ENCODE measurements at regions not wholly inside any gene's neighbourhood (a gene's known extent, or its start where the extent isn't known, plus 50 kb on each side); places are given as distances from the start of the nearest gene placed in this dataset.
A peak's percentile ranks its signal among the peaks of the same experiment; 100 is the strongest.
"Not testable (repeated sequence)": the region's sequence is repeated elsewhere in the genome, so short reads cannot be mapped to it uniquely, and the experiment has no call there.

DNA sequence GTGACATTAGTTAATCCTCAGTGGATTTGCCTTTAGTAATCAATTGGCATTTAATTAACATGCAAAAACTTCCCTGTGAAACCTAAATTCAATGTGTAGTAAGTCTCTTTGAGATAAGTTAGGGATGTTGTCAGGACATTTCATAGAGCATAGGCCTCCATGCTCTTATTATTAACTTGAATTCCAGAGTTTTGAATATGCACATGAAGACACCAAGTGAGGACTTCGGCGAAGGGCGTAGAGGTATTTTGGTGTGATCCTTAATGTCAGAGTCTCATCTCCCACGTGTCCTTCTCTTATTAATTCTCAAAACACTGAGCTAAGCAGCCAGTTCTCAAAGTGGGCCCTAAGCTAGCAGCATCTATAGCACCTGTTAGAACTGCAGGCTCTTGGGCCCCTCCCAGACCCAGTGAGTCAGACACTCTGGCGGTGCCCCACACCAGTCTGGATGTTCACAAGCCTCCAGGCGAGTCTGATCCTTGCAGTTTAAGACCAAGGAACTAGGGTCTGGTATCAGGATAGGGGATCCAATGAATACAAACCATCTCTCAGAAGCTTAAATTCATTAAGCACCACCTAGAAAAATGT lies 292.1 kb downstream of the QKI start:
- DNase-seq = peak; percentile 3
- Histone ChIP-seq H3K27me3 (ENCODE audit: control insufficient read depth, insufficient read depth, low read length) (no peaks in the 10 kb centered on the region), H3K36me3 (replicated peaks; ENCODE audit: control insufficient read depth, insufficient read depth, low read length) (no peaks in the 10 kb centered on the region), H3K4me3 (ENCODE audit: insufficient read depth, low read depth, low read length) (no peak overlapping the region)

GRCh38 chr6:163705923-163706322 lies 291.4 kb downstream of the QKI start:
- no peaks in the 10 kb centered on the region for H3K36me3 ChIP-seq (replicated peaks; ENCODE audit: control insufficient read depth, insufficient read depth, low read length)
- DNase-seq = no peak
- H3K27me3 ChIP-seq (ENCODE audit: control insufficient read depth, insufficient read depth, low read length) = no peaks in the 10 kb centered on the region
- H3K4me3 ChIP-seq (ENCODE audit: insufficient read depth, low read depth, low read length) = no peak overlapping the region

DNA sequence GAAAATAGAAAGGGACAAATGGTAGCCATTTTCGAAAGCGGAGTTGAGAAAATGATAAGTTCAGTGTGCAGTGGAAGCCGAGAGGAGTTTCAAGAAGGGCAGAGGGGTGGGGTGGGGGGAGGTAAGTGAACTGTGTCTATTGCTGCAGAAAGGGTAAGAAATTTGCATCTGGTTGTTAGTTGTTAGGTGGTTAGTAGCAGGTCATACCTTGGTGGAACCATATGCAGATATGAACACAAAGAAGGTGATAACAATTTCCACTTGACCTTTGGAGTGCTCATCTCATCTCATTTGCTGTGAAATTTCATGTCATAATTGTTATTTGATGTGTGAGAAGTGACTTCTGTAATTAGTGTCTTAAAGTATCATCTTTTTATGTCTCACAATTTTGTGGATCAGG lies 288.2 kb downstream of the QKI start:
- no peak overlapping the region for H3K4me3 ChIP-seq (ENCODE audit: insufficient read depth, low read depth, low read length)
- no peaks in the 10 kb centered on the region for H3K36me3 ChIP-seq (replicated peaks; ENCODE audit: control insufficient read depth, insufficient read depth, low read length)
- no peak for DNase-seq
- H3K27me3 ChIP-seq (ENCODE audit: control insufficient read depth, insufficient read depth, low read length) = no peaks in the 10 kb centered on the region

- H3K36me3 ChIP-seq (replicated peaks; ENCODE audit: control insufficient read depth, insufficient read depth, low read length) = no peaks in the 10 kb centered on the region
- no peak overlapping the region for H3K4me3 ChIP-seq (ENCODE audit: insufficient read depth, low read depth, low read length)
- DNase-seq = no peak
- H3K27me3 ChIP-seq (ENCODE audit: control insufficient read depth, insufficient read depth, low read length) = no peaks in the 10 kb centered on the region
These were observed 287.2 kb downstream of the QKI start for GRCh38 chr6:163701762-163702161.

DNA sequence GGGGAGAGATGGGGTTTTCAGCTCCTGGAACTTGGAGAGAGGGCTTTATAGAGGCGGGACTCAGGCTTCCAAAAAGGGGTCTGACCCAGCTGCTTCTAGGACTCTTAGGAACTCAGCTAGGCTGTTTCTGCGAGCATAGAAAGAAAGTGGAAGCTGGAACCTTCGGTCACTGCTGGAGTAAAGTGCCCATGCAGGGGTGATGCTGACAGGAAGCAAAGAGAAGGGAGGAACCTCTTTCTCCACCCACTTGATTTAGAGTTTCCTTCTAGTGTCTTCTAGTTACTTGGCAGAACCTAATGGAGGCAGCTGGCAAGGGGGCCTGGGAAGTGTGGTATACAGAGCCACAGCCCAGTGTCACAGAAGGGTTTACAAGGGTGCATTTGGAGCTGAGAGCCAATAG lies 283.6 kb downstream of the QKI start:
- Histone ChIP-seq H3K36me3 (replicated peaks; ENCODE audit: control insufficient read depth, insufficient read depth, low read length) (no peaks in the 10 kb centered on the region), H3K27me3 (ENCODE audit: control insufficient read depth, insufficient read depth, low read length) (no peaks in the 10 kb centered on the region), H3K4me3 (ENCODE audit: insufficient read depth, low read depth, low read length) (no peak overlapping the region)
- DNase-seq = no peak

DNA sequence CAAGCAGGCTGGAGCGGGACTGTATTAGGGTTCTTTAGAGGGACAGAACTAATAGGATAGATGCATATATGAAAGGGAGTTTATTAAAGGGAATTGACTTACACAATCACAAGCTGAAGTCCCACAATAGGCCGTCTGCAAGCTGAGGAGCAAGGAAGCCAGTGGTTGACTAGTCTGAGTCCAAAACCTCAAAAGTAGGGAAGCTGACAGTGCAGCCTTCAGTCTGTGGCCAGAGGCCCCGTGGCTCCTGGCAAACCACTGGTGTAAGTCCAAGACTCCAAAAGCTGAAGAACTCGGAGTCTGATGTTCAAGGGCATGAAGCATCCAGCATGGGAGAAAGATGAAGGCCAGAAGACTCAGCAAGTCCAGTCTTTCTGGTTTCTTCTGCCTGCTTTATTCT lies 281.8 kb downstream of the QKI start:
- not testable (repeated sequence) for H3K36me3 ChIP-seq (replicated peaks; ENCODE audit: control insufficient read depth, insufficient read depth, low read length)

GRCh38 chr6:163695414-163695864 lies 280.9 kb downstream of the QKI start:
- DNase-seq = no peak
- H3K4me3 ChIP-seq (ENCODE audit: insufficient read depth, low read depth, low read length) = no peak overlapping the region
- no peaks in the 10 kb centered on the region for H3K36me3 ChIP-seq (replicated peaks; ENCODE audit: control insufficient read depth, insufficient read depth, low read length)
- H3K27me3 ChIP-seq (ENCODE audit: control insufficient read depth, insufficient read depth, low read length) = no peaks in the 10 kb centered on the region

More for the DNA sequence above, 281.8 kb downstream of the QKI start:
- not testable (repeated sequence) for H3K27me3 ChIP-seq (ENCODE audit: control insufficient read depth, insufficient read depth, low read length); DNase-seq; H3K4me3 ChIP-seq (ENCODE audit: insufficient read depth, low read depth, low read length)

DNA sequence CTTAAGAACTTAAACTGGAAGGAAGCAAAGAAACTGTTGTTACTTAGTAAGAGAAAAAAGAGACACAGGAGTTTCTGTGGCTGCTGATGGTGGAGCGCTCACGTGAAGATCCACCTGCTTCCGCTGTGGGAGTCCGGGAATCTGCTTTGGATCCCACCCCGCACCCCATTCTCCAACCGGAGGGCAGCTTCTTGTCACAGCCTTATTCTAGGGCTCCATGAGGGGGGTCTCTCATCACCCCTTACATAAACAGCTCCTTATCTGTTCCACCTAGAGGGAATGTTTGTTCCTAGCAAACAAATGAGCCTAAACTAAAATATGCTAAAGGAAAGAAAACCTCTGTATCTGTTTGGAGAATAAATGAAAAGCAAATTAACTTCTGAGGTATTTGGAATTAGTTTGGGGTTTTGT lies 280.5 kb downstream of the QKI start:
- Histone ChIP-seq H3K36me3 (replicated peaks; ENCODE audit: control insufficient read depth, insufficient read depth, low read length) (no peaks in the 10 kb centered on the region), H3K4me3 (ENCODE audit: insufficient read depth, low read depth, low read length) (no peak overlapping the region), H3K27me3 (ENCODE audit: control insufficient read depth, insufficient read depth, low read length) (no peaks in the 10 kb centered on the region)
- DNase-seq = no peak

DNA sequence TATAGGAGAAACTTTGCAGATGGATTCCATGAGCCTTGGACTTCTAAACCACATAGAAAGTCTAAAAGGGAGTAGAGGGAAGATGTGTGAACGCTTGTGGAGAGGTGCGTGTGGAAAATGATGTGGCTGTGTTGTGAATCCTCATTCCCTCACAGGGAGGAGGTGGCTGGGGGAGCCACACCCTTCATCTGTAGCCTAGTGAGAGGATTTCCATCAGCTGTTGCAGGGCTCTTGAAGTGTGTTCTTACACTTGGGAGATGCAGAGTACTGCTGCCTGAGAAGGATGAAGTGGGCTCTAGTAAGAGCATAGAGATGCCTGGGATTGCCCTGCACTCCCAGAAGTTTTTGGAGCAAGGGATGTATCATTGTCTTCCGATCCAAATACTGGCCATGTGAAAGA lies 279.6 kb downstream of the QKI start:
- DNase-seq = no peak
- Histone ChIP-seq H3K4me3 (ENCODE audit: insufficient read depth, low read depth, low read length) (no peak overlapping the region), H3K27me3 (ENCODE audit: control insufficient read depth, insufficient read depth, low read length) (no peaks in the 10 kb centered on the region), H3K36me3 (replicated peaks; ENCODE audit: control insufficient read depth, insufficient read depth, low read length) (no peaks in the 10 kb centered on the region)

DNA sequence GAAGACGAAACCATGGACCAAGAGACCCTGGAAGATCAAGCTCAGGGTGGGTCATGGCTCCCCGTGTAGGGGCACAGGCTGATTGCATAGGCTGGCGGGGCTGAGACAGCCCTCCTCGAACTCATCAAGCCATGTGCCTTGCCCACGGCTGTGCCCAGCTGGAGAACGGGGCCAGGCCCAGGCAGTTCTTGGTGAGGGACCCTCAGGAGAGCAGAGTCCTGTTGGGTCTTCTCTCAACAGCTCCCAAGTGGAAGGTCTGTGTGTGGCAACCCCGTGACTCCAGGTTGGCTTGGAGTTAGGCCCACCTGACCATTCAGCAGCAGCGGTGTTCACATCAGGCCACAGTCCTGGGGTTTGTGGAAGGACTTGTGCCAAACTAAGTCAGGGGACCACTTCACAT lies 276.5 kb downstream of the QKI start:
- Histone ChIP-seq H3K4me3 (ENCODE audit: insufficient read depth, low read depth, low read length) (no peak overlapping the region), H3K36me3 (replicated peaks; ENCODE audit: control insufficient read depth, insufficient read depth, low read length) (no peaks in the 10 kb centered on the region), H3K27me3 (ENCODE audit: control insufficient read depth, insufficient read depth, low read length) (no peaks in the 10 kb centered on the region)
- peak; percentile 12 for DNase-seq

- no peaks in the 10 kb centered on the region for H3K36me3 ChIP-seq (replicated peaks; ENCODE audit: control insufficient read depth, insufficient read depth, low read length)
- H3K4me3 ChIP-seq (ENCODE audit: insufficient read depth, low read depth, low read length) = no peak overlapping the region
- H3K27me3 ChIP-seq (ENCODE audit: control insufficient read depth, insufficient read depth, low read length) = no peaks in the 10 kb centered on the region
- no peak for DNase-seq
These were observed 274.3 kb downstream of the QKI start for GRCh38 chr6:163688739-163689362.

DNA sequence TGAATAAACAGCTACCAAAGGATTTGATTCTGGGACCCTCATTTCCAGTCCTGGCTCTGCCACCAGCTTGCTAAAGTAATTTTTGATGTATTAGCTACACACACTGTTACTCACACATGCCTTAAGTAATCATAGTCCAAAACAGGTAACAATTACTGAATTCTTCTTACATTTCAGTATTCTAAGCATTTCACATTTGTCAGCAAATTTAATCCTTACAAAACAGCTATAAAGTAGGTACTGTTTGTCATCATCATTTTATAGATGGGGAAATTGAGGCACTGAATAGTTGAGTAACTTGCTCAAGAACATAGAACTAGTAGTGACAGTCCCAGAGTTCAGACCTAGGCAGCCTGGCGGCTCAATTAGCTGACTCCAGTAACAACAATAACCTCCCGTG lies 272.6 kb downstream of the QKI start:
- Histone ChIP-seq H3K4me3 (ENCODE audit: insufficient read depth, low read depth, low read length) (no peak overlapping the region), H3K27me3 (ENCODE audit: control insufficient read depth, insufficient read depth, low read length) (no peaks in the 10 kb centered on the region), H3K36me3 (replicated peaks; ENCODE audit: control insufficient read depth, insufficient read depth, low read length) (no peaks in the 10 kb centered on the region)
- no peak for DNase-seq

DNA sequence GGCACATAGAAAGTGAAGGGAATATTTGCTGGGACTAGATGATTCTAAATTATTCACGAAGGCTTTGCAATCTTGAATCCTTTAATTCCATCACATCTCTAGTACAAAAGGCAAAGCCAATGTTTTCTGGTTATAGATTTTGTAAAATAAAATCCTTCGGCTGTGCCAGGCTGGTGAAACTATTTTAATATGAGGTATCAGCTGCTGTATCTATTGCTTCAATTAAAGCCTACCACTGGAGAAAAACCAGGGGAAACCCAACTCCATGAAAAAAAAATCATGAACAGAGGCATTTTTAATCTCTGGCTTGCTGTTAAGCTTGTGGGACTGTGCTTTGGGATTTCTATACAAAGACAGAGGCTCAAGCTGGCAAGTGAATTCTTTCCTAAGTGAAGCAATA lies 271.8 kb downstream of the QKI start:
- H3K4me3 ChIP-seq (ENCODE audit: insufficient read depth, low read depth, low read length) = no peak overlapping the region
- no peaks in the 10 kb centered on the region for H3K27me3 ChIP-seq (ENCODE audit: control insufficient read depth, insufficient read depth, low read length)
- no peaks in the 10 kb centered on the region for H3K36me3 ChIP-seq (replicated peaks; ENCODE audit: control insufficient read depth, insufficient read depth, low read length)
- no peak for DNase-seq

- H3K4me3 ChIP-seq (ENCODE audit: insufficient read depth, low read depth, low read length) = no peak overlapping the region
- H3K36me3 ChIP-seq (replicated peaks; ENCODE audit: control insufficient read depth, insufficient read depth, low read length) = no peaks in the 10 kb centered on the region
- no peaks in the 10 kb centered on the region for H3K27me3 ChIP-seq (ENCODE audit: control insufficient read depth, insufficient read depth, low read length)
- no peak for DNase-seq
These were observed 268.6 kb downstream of the QKI start for GRCh38 chr6:163683105-163683622.

DNA sequence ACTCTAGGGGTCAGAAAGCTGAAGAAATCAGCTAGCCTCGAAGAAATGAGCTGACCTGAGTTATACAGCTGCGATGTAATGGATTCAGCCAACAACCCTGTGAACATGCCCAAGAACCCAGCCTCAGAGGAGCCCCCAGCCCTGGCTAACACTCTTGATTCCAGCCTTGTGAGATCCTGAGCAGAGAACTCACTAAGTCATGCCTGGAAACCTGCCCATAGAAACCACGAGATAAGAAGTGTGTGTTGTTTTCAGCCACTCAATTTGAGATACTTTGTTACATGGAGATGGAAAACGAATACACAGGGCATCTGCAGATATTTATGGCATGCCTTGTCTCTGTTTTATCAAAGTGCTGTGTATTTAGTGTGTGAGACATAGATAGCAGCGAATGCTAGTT lies 265.2 kb downstream of the QKI start:
- Histone ChIP-seq H3K27me3 (ENCODE audit: control insufficient read depth, insufficient read depth, low read length) (no peaks in the 10 kb centered on the region), H3K36me3 (replicated peaks; ENCODE audit: control insufficient read depth, insufficient read depth, low read length) (no peaks in the 10 kb centered on the region), H3K4me3 (ENCODE audit: insufficient read depth, low read depth, low read length) (no peak overlapping the region)
- no peak for DNase-seq
